ENCODE measurements at regions not wholly inside any gene's neighbourhood (a gene's known extent, or its start where the extent isn't known, plus 50 kb on each side); places are given as distances from the start of the nearest gene placed in this dataset.

DNA sequence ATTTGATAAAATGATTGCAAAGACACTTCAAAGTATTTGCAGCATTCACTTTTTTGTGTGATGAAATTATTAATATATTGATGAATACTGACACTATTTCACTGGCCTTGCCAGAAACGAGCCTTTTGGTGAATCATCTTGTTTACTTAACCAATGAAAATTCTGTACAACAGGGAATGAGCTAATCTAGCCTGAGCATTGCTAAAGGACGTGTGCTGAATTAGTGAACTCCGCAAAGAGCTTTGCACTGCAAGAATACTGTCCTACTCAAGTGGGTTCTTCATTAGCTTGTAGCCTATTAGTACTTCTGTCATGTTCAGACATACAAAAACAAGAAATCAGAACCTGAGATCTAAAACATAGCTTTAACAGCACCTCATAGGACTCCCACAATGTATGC, 172.0 kb upstream of the NRSN1 start:
- Histone ChIP-seq H3K9me3 (no peaks in the 10 kb centered on the region), H3K4me1 (no peaks in the 10 kb centered on the region), H3K36me3 (no peaks in the 10 kb centered on the region), H3K27ac (no peak overlapping the region), H3K27me3 (peaks cover 0 to 6% (median 0%) of the 10 kb centered on the region in 7 donors), H3K4me3 (no peak overlapping the region)
- ATAC-seq = no peak
- TF ChIP-seq CTCF (IDR thresholded peaks at IDR 0.05) = no peak
- intact Hi-C loops (cut with DNase I) = no loop called here
- WGBS, 2 donors = 65 to 71% methylated on average over 3 of the region's 3 CpGs
- DNase-seq = no peak

DNA sequence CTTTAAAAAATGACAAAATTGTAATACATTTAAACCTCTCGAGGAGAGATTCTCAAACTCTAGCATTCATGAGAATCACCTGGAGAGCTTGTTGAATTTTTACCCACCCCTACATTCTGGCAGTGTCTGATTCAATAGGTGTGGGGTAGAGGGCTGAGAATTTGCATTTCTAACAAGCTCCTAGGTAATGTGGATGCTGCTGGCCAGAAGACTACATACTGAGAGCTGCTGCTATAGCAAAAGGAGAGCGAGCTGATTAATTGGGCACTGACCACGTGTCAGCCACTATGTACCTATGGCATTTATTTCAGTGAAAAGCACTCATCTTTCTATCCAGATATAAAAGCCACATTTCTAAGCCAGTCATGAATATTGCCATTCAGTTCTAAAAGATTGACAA, 169.0 kb upstream of the NRSN1 start:
- no peak for TF ChIP-seq CTCF (IDR thresholded peaks at IDR 0.05)
- intact Hi-C loops (cut with DNase I) = no loop called here
- Histone ChIP-seq H3K27me3 (peaks cover 0 to 6% (median 0%) of the 10 kb centered on the region in 7 donors), H3K4me1 (no peaks in the 10 kb centered on the region), H3K9me3 (no peaks in the 10 kb centered on the region), H3K27ac (no peak overlapping the region), H3K36me3 (no peaks in the 10 kb centered on the region), H3K4me3 (no peak overlapping the region)
- WGBS, 2 donors = 61 to 65% methylated on average over 3 of the region's 3 CpGs
- DNase-seq (no peak), ATAC-seq (no peak)

DNA sequence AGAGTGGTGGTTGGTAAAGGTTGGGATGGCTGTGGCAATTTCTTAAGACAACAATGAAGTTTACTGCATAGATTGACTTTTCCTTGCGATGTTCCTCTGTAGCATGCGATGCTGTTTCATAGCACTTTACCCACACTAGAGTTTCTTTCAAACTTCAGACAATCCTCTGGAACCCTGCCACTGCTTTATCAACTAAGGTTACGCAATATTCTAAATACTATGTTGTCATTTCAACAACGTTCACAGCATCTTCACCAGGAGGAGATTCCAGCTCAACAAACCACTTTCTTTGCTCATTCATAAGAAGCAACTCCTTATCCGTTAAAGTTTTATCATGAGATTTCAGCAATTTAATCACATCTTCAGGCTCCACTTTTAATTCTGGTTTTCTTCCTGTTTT, 161.2 kb upstream of the NRSN1 start:
- Histone ChIP-seq H3K27ac (no peak overlapping the region), H3K27me3 (no peaks in the 10 kb centered on the region), H3K36me3 (no peaks in the 10 kb centered on the region), H3K4me3 (no peak overlapping the region), H3K4me1 (no peaks in the 10 kb centered on the region), H3K9me3 (no peaks in the 10 kb centered on the region)
- DNase-seq = no peak
- intact Hi-C loops (cut with DNase I) = no loop called here
- no peak for TF ChIP-seq CTCF (IDR thresholded peaks at IDR 0.05)
- no peak for ATAC-seq
- WGBS, 2 donors = 55 to 70% methylated on average over 5 of the region's 5 CpGs

- 94 to 98% methylated on average over 1 of the region's 1 CpG for whole genome bisulfite sequencing, 2 donors
- no peak for TF ChIP-seq CTCF (IDR thresholded peaks at IDR 0.05)
- no peak overlapping the region for H3K27ac ChIP-seq
- intact Hi-C loops (cut with DNase I) = no loop called here
- H3K4me1 ChIP-seq = no peaks in the 10 kb centered on the region
- no peak overlapping the region for H3K4me3 ChIP-seq
- H3K36me3 ChIP-seq = no peaks in the 10 kb centered on the region
- H3K9me3 ChIP-seq = peaks cover 0 to 4% (median 0%) of the 10 kb centered on the region in 11 donors
- DNase-seq (no peak), ATAC-seq (no peak)
- no peaks in the 10 kb centered on the region for H3K27me3 ChIP-seq
Observed at GRCh38 chr6:23969344-23969743, 156.7 kb upstream of the NRSN1 start.

DNA sequence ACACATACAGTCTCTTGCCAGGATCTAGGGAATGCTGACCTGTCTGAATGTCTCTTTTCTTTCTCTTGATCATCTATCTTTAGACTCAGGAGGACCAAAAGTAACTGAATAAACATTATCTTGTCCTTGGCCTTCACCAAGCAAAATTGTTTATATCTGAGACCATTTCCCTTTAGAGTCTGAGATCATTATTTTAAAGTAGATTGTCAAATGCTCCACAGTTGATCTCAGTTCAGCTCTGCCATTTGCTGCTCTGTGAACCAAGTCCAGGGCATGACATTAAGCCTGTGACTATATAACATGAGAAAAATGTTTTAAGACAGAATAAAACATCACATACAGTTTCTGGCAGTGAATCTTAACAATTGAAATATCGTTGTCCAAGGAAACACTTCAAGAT, 148.3 kb upstream of the NRSN1 start:
- WGBS, 2 donors = 79 to 89% methylated on average over 1 of the region's 1 CpG
- no peak for TF ChIP-seq CTCF (IDR thresholded peaks at IDR 0.05)
- DNase-seq (no peak), ATAC-seq (no peak)
- H3K4me3 ChIP-seq = no peak overlapping the region
- no peaks in the 10 kb centered on the region for H3K36me3 ChIP-seq
- H3K27ac ChIP-seq = no peak overlapping the region
- no peaks in the 10 kb centered on the region for H3K27me3 ChIP-seq
- intact Hi-C loops (cut with DNase I) = no loop called here
- H3K9me3 ChIP-seq = peaks cover 0 to 4% (median 0%) of the 10 kb centered on the region in 11 donors
- H3K4me1 ChIP-seq = no peaks in the 10 kb centered on the region
